HG03103 (cell line): ENCODE measurements at regions not wholly inside any gene's neighbourhood (a gene's known extent, or its start where the extent isn't known, plus 50 kb on each side); places are given as distances from the start of the nearest gene placed in this dataset.
"Not testable (repeated sequence)": the region's sequence is repeated elsewhere in the genome, so short reads cannot be mapped to it uniquely, and the experiment has no call there.

Source experiments
- ATAC-seq: cut with Tn5 transposase; IDR thresholded peaks from one replicate; pipeline ENCODE4 v1.9.1; 2021; ENCODE audit warnings: low read depth; ENCODE audit not compliant: unreplicated experiment

GRCh38 chr20:12837646-12838045 lies 171.1 kb upstream of the SPTLC3 start:
- ATAC-seq, result no peak

- no peak for ATAC-seq
Measured at GRCh38 chr20:12838261-12838866, 170.4 kb upstream of the SPTLC3 start.

DNA sequence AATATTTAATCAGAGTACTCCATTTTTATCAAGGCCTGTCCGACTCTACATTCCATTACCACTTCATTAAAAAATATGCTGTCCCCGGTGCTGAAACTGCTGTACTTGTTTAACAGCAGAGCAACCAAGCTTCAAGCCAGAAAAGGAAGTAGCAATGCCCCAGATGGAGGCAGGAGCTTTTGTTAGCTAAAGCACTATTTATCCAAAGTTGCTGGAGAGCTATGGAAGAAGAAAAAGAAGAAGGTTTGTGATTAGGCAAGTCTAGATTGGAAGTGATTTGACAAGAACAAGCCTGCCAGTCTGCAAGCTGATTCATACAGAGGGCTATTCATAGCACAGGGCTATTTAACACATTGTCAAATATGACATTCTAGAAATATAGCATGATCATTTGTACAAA lies 160.9 kb upstream of the SPTLC3 start:
- ATAC-seq, result no peak

GRCh38 chr20:12849225-12849910 lies 159.4 kb upstream of the SPTLC3 start:
- ATAC-seq, result no peak

DNA sequence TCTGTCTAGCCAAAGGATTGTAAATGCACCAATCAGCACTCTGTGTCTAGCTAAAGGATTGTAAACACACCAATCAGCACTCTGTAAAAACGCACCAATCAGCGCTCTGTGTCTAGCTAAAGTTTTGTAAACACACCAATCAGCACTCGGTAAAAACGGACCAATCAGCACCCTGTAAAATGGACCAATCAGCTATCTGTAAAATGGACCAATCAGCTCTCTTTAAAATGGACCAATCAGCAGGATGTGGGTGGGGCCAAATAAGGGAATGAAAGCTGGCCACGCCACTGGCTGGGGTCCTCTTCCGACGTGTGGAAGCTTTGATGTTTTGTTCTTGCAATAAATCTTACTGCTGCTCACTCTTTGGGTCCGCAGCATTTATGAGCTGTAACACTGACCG lies 151.1 kb upstream of the SPTLC3 start:
- not testable (repeated sequence) for ATAC-seq

- ATAC-seq, result no peak
Measured at GRCh38 chr20:12860619-12861247, 148.0 kb upstream of the SPTLC3 start.

DNA sequence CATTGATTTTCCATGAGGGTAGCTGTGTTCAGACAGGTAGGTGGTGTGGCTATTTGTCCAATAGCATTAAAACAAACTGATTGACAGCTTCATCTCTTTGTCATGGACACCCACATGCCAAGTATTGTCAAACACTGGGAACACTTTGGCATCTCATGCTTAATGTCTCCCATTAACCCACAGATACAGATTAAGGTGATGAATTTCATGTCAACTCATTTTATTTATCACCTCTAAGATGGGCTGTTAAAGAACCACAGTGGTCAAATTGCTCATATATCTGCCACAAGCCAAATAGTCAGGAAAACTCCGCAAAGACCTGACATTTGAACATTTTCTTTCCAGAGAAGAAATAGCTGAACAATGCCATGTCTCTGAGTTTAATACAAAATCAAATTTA lies 139.1 kb upstream of the SPTLC3 start:
- no peak for ATAC-seq

GRCh38 chr20:12870588-12870987 lies 138.2 kb upstream of the SPTLC3 start:
- ATAC-seq, result no peak

GRCh38 chr20:12874933-12875332 lies 133.8 kb upstream of the SPTLC3 start:
- no peak for ATAC-seq

DNA sequence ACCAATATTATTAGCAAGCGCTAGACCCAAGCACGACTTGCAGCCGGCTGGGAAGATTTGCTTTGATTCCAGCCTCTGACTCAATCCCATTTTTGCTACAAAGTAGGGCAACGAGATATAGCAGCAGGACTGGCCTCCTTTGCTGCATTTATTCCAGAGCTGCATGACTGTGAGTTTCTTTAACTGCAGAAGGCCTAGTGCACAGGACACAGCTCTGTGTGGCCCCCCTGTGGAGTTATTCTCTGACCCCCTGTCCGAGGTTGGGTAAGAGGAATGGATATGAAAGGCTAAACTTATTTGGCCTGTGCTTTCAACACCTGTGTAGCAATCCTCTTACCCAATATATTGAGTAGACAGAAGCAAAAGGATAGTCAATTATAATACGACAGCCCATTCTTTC lies 133.3 kb upstream of the SPTLC3 start:
- ATAC-seq, result no peak

GRCh38 chr20:12882832-12883506 lies 125.8 kb upstream of the SPTLC3 start:
- ATAC-seq, result no peak

DNA sequence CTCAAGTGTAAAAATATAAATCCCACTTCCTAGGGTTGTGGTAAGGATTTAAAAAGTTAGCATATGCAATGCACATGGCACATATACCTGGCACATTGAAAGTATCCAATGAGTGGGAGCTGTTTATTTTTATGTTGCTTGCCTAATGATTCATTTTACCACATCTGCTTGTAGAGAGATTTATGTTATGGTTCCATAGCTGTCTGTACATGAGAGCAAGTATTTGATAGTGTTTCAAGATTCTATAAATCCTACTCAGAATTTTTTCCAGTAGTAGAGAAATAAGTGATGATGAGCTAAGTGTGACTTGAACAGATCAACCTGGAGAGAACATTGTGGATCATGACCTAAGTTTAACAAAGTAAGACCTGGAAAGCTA lies 125.3 kb upstream of the SPTLC3 start:
- ATAC-seq, result no peak

GRCh38 chr20:12886618-12887363 lies 122.0 kb upstream of the SPTLC3 start:
- no peak for ATAC-seq

GRCh38 chr20:12891643-12892042 lies 117.1 kb upstream of the SPTLC3 start:
- no peak for ATAC-seq

DNA sequence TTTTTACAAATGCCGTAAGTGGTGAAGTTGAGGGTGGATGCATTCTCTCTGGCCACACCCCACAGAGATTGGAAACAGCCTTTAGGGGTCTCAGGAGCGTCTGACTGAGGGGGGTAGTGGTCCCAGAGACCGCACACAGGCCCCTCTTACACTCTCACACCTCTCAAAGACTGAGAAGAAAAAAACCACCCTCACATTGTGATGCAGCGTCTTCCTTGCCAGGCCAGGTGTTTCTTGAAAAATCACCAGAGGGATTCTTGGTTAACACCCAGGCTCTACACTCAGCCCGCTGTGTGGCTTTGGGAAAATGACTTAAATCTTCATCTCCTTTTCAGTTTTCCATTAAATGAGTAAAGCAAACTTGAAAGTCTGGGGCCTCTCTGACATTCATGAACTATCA lies 115.8 kb upstream of the SPTLC3 start:
- ATAC-seq, result no peak

DNA sequence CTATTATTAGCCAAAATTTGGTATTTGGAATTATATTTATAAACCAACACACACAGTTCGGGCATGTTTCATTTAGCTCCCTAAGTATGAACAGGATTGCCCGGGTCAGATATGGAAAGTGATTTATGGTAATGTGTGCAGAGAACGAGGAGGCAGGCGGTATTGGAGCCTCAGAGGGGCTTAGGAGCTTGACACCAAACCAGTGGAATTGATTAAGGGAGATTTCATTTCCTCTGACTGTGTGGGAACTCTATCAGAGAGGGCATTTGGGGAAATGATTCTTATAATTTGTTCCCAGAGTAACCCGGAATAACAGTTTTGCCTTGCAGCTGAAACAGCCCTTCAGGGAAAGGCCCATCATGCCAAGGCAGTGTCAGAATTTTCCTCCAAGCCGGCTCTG lies 115.1 kb upstream of the SPTLC3 start:
- ATAC-seq, result no peak

DNA sequence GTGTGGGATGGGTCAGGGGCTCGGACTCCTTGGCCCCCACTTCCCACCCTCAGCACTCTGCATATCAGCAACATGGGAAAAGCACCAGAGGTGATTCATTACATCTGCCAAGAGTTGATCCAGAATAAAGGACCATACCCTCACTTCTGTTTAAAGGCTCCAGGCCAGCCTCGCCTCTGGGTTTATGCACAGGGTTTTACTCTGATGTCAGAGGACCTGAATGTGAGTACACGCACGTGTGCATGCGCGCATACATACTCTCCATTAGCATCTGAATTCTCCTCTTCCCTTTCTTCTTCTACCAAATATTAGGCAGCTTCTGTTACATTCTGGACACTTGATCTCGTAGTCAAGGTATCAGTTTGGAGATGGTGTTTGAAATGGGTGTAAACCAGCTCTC lies 114.7 kb upstream of the SPTLC3 start:
- no peak for ATAC-seq

GRCh38 chr20:12896180-12896579 lies 112.6 kb upstream of the SPTLC3 start:
- ATAC-seq, result no peak

- no peak for ATAC-seq
Measured at GRCh38 chr20:12902992-12903391, 105.8 kb upstream of the SPTLC3 start.

DNA sequence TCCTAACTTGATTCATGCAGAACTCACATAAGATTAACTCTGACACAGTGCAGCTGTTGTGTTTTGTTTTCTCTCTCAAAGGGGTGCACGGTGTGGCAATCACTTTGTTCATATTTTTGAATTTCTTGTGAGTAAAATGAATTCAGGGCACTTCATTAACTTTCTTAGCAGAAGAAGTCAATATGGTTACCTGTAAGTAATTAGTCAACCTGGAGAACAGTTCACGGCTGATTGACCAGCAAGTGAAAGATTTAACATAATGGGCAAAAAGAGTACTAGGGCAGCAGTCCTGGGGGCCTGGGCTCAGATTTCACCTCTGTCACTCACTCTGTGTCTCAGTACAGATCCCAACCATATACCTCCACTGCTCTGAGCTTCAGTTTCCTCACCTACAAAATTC lies 102.4 kb upstream of the SPTLC3 start:
- no peak for ATAC-seq

DNA sequence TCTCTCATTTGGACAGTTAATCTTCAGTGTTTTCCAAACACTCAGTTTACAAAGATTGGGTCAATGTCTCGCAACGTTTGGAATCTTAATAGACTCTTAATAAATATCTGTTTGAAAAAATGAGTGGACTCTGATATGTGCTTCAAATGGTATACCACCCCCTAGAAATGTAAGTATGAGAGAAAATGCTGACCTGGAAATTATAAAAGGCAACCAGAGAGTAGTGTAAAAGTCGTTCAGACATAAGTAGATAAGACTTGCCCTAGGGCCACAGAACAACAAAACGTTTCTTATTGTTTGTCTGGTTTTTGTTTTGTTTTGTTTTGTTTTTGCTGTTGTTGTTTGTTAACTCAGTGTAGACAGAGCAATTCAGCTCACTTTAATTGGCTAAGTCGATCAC lies 97.4 kb upstream of the SPTLC3 start:
- ATAC-seq, result no peak
